NCI-H146 treated with DMSO at 0.1 percent for 48 hours (cell line): ENCODE measurements at regions not wholly inside any gene's neighbourhood (a gene's known extent, or its start where the extent isn't known, plus 50 kb on each side); places are given as distances from the start of the nearest gene placed in this dataset.
"Not testable (repeated sequence)": the region's sequence is repeated elsewhere in the genome, so short reads cannot be mapped to it uniquely, and the experiment has no call there.

Experiments
- DNase-seq: peaks from one replicate; lab custom pipeline; 2025; ENCODE audit not compliant: unreplicated experiment; lab: John Stamatoyannopoulos, UW

DNA sequence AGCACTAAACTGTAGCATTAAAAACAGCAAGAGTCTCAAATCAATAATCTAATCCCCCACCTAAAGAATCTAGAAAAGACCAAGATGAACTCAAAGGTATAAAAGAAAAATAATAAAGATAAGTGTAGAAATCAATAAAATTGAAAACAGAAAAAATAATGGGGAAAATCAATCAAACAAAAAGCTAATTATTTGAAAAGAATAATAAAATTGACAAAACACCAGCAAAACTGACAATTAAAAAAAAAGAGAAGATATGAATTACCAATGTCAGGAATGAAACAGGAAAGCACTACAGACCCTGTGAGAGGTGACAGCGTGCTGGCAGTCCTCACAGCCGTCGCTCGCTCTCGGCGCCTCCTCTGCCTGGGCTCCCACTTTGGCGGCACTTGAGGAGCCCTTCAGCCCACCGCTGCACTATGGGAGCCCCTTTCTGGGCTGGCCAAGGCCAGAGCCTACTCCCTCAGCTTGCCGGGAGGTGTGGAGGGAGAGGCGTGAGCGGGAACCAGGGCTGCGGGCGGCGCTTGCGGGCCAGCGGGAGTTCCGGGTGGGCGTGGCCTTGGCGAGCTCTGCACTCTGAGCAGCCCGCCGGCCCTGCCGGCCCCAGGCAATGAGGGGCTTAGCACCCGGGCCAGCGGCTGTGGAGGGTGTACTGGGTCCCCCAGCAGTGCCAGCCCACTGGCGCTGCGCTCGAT is 105.3 kb upstream of the HEY2 start:
- not testable (repeated sequence) for DNase-seq

GRCh38 chr6:125647391-125647790 is 102.0 kb upstream of the HEY2 start:
- no peak for DNase-seq

DNA sequence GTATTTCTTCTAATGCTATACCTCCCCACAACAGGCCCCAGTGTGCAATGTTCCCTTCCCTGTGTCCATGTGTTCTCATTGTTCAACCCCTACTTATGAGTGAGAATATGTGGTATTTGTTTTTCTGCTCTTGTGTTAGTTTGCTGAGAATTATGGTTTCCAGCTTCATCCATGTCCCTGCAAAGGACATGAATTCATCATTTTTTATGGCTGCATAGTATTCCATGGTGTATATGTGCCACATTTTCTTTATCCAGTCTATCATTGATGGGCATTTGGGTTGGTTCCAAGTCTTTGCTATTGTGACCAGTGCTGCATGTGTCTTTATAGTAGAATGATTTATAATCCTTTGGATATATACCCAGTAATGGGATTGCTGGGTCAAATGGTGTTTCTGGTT is 95.7 kb upstream of the HEY2 start:
- DNase-seq, result not testable (repeated sequence)

GRCh38 chr6:125655511-125655910 is 93.9 kb upstream of the HEY2 start:
- DNase-seq, result no peak

DNA sequence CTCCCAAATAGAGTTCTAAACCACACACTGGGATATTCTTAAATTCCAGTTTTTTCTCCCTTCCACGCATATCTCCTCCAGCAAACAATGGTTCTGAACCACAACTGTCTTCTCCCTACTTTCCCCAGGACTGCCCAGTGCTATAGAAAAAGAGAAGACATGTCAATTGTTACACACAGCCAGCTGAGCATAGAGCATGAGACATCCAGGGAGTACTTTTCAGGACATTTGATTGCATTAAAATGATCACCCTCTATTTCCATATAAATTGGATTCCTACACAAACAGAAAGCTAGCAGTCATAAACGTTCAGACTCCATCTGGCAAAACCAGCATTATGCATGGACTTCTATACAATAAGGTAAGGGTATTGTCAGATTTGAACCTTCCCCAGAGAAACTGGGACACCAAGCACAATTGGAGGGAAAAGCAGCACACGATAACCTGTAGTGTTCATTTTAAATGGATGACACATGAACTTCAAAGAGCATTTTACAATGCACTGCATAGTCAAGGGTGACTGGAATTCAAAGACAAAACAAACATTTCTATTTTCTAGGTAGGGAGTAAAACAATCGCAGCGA is 93.1 kb upstream of the HEY2 start:
- peak; percentile 93 for DNase-seq

- no peak for DNase-seq
These were observed 91.3 kb upstream of the HEY2 start for GRCh38 chr6:125658136-125658535.

DNA sequence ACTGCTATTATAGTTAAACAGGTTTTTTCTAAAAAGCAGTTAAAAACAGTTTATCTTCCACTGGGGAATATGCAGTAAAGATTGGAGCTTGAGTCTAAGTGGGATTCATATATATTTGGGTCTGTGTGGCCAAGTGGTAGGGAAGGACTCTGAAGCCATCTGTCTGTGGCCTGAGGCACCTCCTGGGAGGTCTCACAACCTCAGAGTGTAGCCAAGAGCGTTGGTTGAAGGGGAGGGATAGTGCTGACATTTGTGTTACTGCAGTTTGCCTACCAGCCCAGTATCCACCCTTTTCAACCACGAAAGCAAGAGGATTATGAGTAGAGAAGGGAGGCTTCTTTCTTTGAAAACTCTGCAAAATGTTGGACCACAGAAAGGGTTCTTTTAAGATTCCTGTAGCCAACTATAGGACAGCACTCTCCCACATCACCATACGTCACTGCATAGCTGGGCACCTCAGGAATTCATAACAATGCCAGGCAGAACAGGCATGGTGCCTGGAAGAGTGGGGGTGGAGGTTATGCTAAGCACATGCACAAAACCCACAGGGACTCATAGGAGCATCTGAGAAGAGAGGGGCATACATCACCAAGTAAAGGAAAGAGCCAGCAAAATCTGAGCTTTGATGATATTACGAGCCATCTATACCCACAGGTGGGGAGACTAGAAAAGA is 90.5 kb upstream of the HEY2 start:
- no peak for DNase-seq

DNA sequence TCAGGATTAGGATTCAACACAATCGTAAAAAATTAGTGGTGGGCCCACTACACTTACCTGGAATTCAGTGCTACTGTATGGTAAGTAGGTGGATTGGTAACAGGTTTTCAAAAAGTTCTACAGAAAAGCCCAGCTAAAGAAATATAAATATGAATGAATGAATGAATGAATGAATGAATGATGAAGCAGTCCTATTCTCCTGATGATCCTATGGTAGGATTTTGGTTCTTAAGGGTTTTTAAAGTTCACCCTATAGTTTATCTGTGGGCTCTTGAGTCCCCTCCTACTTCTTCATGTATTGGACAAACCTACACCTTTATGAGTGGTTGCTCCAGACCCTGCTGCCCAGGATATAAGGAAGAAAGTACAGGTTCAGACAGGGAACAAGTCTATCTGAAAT is 89.5 kb upstream of the HEY2 start:
- DNase-seq, result no peak

DNA sequence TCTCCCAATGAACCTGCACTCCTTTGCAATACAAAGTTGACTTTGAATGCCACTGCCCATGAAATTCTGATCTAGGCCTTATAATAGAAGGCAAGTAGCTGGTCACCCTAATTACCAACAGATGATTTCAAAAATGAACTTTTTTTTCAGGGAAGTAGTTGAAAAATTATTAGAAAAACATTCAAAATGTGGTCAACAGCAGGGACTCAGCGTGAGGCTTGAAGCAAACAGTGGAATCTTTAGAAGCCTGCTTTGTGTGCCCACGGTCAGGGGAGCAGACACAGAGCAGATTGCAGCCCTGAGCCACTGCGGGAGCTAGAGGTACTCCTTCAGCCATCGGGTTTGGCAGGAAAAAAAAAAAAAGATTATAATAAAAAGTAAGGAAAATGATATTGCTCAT is 87.1 kb upstream of the HEY2 start:
- no peak for DNase-seq

DNA sequence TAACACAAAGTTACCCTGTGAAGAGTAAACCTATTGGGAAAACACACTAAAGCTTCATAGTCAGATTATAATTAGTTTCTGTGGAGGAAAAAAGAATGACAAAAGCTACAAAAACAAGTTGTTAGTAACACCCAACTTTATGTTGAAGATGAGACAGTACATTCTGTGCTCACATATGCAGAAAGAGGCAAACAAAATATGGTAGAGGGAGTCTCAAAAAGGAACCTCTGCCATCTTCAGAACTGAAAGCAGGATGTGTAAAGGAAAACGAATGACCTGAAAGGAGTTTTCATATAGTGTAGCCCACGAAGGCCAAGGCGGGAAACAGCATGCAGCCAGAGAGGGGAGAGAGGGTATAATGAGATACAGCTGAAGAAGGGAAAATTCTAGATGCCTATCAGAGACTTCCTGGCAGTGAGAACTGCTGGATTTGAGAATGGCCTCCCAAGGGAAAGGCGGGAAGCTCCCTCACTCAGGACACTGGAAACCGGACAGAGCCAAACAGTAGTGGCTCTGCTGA is 84.1 kb upstream of the HEY2 start:
- DNase-seq, result no peak

DNA sequence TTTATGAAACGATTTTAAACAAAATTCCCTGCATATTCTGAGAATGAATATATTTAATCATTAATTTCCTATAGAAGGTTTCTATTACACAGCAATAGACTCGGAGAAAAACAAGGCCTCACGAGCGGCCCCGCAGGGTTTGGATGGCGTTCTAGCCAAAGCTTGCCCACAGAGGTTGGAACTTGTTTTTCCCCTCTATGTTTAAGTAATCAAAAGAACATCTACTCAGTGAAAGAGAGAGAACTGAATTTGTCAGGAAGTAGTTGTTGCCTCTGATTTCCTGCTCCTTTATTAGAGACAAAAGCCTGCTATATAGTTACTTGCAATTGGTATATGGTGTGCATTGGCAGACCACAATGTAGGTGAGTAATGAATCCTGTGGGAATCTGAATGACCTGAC is 82.1 kb upstream of the HEY2 start:
- no peak for DNase-seq

GRCh38 chr6:125668071-125668470 is 81.4 kb upstream of the HEY2 start:
- peak; percentile 69 for DNase-seq

GRCh38 chr6:125670568-125670967 is 78.9 kb upstream of the HEY2 start:
- DNase-seq, result no peak

GRCh38 chr6:125671323-125671722 is 78.1 kb upstream of the HEY2 start:
- DNase-seq, result no peak

GRCh38 chr6:125674230-125674629 is 75.2 kb upstream of the HEY2 start:
- no peak for DNase-seq

GRCh38 chr6:125678601-125679000 is 70.8 kb upstream of the HEY2 start:
- DNase-seq, result no peak

- DNase-seq, result no peak
These were observed 70.3 kb upstream of the HEY2 start for GRCh38 chr6:125679128-125679527.

- no peak for DNase-seq
These were observed 69.8 kb upstream of the HEY2 start for GRCh38 chr6:125679651-125680050.

DNA sequence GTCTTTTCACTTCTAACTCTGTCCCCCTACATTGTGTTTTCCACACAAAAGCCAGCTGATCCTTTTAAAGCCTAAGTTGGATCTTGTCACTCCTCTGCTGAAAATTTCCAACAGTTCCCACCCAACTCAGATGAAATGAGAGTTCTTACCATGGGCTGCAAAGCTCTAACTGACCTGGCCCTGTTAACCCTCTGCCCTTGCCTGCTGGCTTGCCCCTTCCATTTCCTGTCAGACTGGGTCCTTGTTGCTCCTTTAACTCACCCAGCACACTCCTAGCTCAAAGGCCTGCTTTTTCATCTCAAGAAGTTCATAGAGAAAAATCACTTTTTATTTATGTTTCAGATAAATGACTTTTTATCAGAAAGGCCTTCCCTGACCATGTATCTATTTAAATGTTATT is 66.5 kb upstream of the HEY2 start:
- no peak for DNase-seq

DNA sequence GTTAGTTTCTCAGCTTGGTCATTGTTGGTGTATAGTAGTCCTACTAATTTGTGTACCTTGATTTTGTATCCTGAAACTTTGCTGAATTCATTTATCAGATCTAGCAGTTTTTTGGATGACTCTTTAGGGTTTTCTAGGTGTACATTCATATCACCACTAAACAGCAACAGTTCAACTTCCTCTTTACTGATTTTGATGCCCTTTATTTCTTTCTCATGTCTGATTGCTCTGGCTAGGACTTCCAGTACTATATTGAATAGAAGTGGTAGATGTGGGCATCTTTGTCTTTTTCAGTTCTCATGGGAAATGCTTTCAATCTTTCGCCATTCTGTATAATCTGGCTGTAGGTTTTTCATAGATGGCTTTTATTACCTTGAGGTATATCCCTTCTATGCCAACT is 61.3 kb upstream of the HEY2 start:
- no peak for DNase-seq

DNA sequence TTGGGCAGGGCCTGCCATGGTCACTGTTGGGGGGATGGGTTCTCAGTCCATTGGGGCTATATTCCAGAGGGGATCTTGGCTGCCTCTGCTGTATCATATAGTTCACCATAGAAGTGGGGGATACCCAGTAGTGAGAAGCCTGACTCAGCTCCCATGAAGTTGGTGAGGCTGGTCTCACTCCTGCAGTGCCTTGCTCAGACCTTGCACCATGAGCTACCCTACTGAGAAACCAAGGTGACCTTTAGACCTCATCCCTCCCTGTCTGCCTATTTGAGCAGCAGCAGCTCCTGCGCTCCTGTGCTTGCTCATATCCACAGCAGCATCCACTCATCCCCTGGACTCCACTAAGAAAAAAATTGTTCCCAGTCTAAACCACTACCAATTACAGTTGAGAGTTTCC is 56.0 kb upstream of the HEY2 start:
- DNase-seq, result no peak

GRCh38 chr6:125699591-125699990 is 49.8 kb upstream of the HEY2 start:
- no peak for DNase-seq
